Stromal cell of bone marrow (primary cell): ENCODE measurements at regions not wholly inside any gene's neighbourhood (a gene's known extent, or its start where the extent isn't known, plus 50 kb on each side); places are given as distances from the start of the nearest gene placed in this dataset.

Source experiments
- DNase-seq: peaks from one replicate; pipeline ENCODE4 v3.0.0-alpha.2; 2012; ENCODE audit warnings: low read depth

DNA sequence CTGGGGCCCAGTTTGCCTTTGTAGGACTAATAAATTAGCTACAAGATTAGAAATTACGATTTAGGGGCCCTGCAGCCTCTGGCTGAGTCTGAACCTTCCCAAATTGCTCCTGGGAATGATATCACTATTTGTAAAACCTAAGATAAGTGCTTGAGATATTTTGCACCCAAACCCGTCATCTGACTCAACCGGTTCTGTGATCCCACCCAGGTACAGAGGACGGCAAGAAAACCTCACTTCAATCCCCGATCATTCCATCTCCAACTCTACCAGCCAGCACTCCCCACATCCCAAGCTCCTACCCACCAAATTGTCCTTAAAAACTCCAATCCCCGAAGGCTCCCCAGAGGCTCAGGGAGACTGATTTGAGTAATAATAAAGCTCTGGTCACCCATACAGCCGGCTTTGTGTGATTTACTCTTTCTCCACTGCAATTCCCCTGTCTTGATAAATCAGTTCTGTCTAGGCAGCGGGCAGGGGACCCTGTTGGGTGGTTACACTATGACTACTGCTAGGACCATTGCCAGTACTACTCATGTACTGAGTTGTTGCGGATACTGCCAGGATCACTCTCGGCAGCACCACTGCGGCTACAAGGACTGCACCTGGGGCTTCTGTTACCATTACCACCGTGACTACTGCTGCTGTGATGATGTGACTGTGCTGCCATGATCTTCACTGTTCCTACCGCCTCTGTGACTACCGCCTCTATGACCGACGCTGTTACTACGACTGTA lies 73.1 kb downstream of the IRF8 start:
- no peak for DNase-seq

DNA sequence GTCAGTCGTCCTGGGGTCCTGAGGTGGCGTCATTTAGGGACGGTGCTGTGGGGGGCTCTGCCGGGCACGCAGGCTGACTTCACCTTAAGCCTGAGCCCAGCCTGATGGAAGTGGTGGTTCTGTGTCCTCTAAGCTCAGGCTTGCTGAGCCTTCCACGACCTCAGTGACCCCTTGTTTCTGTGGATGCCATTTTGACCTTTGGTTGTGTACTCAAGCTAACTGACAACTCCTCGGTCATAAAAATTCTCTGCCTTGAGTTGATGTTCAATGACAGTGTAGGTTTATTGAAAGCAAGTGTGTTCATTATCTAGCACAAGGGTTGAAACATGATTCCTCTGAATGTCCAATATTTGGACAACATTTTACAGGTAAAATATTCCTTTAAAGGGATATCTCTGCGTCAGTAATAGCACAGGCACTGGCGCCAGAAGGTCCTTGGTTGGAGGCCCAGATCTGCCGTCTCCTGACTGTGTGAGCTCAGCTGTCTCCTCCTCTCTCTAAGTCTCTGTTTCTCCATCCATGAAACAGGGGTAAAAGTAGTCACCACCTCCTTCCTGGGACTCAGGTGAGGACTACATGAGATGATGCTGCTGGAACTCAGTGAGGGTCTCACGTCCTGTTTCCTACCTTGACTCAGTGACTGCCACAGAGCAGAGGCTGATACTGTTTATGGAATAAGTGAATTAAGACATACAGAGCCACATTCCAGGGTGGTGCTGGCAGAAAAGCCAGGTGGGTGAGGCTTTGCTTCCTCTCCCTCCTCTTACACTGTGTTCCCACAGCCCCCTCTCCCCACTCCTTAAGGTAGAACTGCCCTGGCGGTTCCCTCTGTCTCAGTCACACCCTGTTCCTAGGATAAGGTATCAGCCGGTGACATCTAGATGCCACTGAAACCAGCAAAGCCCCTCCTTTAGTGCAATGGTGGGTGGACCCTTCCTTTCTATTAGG lies 75.7 kb downstream of the IRF8 start:
- no peak for DNase-seq

DNA sequence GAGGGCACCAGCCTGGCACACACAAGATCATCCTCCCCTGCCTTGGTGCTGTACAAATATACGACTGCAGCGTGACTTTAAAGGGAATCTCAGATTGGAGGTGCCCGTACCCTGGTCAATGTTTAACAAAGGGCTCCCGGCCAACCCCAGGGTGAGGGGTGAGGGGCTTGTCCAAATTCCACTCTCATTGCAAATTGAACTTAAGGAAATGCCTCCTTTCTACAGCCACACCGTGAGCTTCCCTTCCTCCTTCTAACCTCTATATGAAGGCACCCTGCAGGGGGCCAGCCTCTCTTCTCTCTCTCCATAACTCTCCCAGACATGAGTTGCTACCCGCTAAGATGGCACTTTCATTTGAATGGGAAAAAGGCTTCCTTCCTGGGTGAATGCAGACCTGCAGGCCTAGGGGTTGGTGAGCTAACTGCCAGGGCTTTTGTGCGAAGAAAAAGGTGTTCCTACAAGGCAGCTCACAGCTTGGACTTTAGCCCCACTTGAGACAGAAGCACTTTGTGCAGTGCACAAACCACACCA lies 76.6 kb downstream of the IRF8 start:
- no peak for DNase-seq

DNA sequence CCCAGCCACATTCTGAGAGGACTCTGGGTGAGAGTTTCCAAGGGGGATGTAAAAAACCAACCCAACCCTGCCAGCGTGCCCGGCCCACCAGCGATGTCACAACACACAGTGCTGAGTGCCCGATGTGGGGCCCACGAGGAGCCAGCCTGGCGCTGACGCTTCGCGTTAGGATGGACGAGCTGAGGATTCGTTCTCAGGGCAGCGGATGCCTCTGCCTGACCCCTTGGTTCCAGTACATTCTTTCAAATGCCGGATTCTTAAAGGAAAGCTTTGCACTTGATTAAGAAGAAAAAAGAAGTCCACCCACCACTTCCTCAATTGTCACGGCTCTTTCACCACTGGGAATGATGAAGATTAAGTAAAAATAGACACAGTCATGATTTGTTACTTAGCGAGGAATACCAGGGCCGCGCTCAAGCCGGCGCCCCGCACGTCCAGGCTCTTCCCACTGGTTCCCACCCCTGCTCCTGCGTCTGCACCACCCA lies 79.4 kb downstream of the IRF8 start:
- DNase-seq, result no peak

DNA sequence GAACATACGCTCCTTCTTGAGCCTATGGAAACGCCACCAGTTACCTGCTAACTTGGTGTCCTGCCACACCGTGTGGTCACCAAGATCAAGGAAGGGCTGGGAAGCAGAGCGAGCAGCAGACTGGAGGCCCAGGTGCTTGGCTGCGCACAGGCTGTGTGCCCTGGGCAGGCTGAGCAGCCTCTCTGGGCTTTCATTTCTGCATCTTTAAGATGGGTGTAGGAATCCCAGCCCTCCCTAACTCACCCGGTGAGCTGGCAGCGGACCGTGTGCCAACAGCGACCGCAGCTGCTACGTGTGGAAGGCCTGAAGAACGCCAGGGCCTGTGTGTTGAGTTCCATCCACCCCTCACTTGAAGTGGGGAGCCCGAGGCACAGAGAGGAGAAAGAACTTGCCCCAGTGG lies 80.0 kb downstream of the IRF8 start:
- DNase-seq, result no peak

DNA sequence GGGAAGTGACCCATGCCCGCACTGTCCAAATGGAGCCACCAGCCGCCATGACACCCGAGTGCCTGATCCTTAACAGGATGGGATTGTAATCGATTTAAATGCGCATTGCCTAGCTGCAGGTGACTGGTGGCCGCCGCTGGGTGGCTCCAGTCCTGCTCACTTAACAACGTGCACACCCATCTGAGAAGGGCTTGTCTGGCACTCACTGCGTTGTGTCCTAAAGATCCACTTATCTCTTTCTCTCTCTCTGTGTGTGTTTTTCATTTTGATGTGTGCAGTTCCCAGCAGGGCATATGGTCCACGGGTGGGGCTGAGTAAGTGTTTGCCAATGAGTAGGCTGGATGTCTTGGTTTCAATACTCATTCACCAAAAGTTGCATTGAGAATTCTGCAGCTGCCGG lies 80.6 kb downstream of the IRF8 start:
- DNase-seq, result no peak

DNA sequence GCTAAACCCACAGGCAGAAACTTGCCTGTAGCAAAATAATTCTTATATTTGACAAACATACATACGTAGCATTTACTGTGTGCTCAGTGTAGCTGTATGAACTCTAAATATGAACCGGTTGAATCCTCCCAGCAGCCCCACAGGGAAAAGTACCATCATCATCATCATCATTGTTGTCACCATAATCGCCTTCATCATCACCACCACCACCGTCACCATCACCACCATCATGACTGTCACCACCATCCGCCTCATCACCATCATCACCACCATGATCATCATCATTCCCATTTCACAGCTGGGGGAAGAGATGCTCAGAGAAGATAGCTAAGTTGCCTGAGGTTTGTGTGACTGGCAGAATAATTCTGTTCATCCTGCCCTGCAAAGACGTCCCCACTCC lies 81.7 kb downstream of the IRF8 start:
- DNase-seq, result no peak

DNA sequence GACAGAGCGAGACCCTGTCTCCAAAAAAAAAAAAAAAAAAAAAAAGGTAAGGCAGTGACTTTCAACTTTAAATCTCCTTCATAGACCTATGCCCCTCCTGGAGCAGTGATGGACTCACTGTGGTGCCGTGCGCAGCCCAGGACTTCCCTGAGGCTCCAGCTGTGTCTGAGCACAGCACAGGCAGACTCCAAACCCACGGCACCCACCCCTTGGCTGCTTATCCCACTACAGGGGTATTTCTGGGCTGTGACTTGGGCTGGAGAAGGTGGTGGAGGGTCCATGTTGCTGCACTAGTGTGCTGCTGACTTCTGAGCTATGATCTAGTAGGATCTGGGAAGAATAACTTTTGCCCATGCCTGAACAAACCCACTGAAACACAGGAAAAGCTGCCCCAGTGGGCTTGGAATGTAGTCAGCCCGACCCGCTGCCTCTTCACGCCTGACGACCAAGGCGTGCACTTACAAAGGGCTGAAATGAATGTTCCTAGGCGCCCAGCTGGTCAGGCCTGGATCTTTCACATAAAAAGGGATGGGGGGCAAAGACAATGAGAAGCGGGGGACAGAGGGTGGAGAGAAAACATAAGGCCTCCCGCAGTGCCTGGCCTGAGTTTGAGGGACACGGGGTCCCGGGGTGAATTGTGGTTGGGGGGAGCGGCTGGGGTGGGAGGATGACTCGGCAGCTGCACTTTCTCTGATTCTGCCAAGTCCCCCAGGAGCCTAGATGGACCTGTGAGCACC lies 83.0 kb downstream of the IRF8 start:
- no peak for DNase-seq

DNA sequence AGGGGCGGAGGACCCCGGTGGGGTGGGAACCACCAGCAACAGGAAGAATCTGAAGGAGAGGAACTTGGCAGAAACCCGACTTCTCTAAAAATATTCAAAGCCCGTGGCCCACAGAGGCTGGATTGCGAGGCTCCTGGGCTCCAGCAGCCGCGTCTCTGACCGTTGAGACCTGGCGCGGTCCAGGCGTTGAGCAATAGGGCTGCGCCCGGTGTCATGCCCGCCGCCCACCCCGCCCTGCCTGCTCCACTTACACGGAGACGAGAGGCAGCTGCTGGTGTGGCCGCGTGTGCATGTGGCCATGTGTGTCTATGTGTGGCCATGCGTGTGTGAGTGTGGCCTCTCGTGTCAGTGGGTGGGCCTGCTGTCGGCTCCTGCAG lies 83.6 kb downstream of the IRF8 start:
- no peak for DNase-seq

DNA sequence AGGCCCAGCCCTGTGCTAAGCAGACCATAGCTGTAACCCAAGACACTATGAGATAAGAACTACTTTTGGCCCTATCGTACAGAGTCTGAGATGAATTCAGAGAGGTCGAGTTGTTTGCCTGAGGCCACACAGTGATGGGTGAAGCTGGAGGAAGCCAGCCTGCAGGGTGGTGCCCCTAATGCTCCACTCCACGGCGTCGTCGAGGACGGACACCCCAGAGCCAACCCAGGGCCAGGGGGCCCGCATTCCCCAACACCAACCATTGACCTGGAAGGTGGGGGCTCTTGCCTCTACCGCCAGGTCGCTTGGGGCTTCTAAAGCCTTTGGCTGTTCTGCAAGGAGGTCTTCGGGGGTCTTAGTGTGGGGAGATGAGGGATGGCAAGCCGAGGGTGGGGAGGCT lies 84.1 kb downstream of the IRF8 start:
- no peak for DNase-seq

DNA sequence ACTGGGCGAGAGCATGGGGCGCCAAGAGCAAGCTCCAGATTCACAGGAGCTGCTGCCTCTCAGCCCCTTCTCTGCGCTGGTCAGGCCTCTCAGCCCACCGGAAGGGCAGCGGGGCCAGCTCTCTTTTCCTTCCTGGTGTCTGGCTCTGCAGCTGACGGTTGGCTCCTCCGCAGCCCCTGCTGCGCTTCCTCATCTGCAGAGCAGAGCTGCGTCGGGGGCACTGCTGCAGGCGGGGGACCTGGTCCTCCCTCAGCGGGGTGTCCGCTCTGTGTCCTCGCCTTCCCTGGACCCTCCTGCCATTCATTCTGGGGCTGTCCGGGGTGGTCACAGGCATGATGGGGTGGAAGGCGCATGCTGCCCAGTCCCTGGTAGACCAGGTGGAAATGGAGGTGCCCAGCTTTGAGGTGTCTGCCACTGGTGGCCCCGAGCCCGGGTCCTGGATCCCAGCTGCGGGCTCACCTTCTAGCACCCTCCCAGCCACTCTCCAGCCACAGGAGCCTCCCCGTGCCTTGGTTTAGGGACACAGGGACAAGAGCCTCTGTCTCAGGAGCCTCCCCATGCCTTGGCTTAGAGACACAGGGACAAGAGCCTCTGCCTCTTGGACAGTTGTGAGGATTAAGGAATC lies 84.8 kb downstream of the IRF8 start:
- DNase-seq, result no peak

DNA sequence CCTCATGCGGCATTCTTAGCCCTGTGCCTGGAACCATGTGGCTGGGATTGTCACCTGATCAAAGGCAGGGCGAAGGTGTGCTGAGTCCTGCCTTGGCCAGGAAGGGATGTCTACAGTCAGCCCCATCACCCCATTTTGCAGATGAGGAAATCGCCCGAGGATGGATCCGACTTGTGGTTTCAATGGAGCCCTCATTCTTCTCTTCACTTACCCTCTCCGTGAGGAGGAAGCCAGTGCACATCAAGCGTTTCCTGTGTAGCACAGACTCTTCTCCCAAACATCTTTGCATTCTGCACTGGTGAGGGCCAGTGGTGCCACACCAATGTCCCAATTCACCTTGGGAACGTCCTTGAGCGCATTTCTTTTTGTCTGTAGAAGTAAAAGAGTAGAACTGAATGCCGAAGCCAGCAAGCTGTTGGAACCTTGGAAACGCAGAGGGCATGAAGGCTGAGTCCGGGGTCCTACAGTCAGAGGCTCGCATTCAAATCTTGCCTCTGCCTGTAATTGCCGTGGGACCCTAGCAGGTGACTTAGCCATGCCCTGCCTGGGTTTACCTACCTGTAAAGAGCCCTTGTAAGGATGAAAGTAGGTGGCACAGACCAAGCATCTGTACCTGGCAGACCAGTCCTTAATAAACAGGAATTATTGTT lies 85.4 kb downstream of the IRF8 start:
- DNase-seq, result no peak

DNA sequence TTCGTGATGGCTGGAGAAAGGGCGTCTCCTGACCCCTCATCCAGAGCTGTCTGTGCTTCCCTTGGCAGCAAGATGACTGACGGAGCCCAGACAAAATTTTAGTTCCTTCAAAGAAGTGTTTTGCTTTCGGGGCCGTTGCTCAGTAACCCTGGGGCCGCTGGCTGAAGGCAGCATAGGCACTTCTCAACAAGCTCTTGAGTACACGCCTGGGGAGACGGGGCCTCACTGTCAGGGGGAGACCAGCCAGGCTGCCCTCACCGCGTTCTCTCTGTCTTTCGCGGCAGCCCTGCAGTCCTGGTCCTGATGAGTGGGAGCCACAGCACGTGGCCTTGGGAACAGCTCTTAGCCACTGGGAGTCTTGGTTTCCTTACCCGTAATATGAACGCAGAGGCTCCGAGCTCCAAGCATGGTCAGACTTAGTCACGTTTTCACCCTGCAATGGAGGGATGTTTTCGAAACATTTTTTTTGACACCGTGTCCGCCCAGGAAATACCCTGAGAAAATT lies 86.0 kb downstream of the IRF8 start:
- no peak for DNase-seq

DNA sequence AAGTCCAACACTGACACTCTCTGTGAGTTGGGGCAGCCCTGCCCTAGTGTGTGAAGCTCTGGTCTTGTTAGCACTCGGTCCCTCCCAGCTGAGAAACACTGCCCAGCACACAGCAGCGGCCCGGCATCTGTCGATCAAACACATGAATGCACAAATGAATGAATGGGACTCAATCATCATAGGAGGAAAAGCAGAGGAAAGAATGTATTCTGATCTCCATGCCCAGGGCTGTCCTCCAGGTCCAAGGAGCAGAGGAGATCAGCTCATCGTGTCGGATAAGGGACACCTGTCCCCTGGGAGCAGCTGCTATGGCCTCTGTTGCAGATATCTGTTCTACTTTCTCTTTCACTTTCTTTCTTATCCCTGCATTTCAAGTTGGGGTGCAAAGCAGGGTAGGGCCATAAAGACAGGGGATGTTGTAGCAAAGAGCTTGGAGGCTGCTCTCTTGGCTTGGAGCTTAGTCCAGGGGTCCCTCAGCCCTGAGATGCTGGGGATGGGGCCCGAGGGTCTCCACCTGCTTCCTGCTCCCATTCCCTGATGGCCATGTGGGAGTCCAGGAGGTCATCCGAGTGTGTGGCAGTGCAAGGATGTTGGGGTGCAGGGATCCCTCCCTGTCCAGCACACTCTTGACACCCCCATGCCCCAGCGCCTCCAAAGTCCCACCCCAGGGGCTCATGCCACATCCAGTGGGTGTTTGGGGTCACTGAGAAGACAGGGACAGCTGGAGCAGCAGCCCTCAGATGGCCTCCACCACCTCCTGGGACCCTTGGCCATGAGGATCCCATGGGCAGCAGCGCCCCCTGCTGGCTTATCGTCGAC lies 88.2 kb downstream of the IRF8 start:
- DNase-seq, result no peak

DNA sequence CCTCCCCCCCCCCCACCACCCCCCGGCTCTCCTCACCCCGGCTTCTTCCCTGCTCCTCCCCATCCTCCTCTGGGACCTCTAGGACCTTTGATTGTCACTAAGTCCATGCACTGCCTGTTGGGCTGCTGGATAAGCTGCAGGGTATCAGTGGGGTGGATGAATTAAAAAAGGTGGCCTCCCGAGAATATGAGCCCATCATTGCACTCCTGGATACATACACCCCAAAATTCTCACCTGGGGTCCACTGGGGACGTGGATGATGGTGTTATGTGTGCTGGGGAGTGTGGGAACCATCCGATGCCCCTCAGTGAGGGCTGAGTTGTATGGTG lies 88.8 kb downstream of the IRF8 start:
- no peak for DNase-seq

DNA sequence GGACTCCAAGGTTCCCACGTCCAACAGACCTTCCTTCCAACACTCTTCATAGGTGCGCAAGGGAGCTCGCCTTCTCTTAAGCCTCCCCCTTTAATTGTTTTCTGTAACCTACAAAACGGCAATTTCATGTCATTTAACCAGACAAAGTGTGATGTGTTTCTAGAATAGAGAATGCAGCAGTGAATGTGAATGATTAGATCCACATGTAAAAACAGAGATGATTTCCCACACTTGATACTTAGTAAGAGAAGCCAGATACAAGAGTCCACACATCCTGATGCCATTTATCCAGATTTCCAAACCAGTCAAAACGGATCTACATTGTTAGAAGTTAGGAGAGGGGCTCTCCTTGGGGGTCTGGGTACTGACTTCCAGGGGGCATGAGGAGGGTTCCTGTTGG lies 89.3 kb downstream of the IRF8 start:
- no peak for DNase-seq

DNA sequence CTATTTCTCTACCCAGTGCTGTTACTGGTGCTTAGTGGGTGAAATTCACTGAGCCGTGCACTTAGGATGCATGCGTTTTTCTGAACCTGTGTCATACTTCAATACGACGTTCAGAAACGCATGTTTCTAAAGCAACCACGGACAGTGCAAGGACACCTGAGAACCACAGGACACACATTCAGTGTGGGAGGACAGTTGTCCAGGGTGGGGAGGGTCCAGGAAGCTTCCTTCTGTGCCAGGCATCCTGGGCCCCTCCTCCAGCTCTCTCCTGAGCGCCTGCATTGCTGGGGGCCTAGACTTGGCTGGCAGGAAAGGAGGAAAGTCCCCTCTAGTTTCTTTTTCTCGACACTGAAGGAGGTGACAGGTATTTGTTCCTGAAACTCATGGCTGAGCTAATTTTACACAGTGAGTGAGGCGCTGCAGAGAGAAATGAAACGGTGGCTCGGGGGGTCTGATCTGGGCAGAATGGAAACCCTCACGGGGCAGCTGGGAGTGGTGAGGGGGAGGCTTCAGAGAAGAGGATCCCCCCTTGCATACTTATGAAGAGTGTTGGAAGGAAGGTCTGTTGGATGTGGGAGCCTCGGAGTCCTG lies 89.9 kb downstream of the IRF8 start:
- DNase-seq, result no peak

DNA sequence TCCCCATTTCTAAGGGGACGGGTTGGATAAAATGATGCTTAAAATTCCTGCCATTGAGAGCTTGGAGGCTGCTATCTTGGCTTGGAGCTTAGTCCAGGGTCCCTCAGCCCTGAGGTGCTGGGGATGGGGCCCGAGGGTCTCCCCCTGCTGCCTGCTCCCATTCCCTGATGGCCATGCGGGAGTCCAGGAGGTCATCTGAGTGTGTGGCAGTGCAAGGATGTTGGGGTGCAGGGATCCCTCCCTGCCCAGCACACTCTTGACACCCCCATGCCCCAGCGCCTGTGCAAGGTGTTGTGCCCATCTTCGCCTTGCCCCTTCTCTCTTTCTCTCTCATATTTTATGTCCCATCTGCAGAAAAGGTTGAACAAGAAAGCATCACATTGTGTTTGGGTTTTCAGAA lies 90.4 kb downstream of the IRF8 start:
- DNase-seq, result no peak

DNA sequence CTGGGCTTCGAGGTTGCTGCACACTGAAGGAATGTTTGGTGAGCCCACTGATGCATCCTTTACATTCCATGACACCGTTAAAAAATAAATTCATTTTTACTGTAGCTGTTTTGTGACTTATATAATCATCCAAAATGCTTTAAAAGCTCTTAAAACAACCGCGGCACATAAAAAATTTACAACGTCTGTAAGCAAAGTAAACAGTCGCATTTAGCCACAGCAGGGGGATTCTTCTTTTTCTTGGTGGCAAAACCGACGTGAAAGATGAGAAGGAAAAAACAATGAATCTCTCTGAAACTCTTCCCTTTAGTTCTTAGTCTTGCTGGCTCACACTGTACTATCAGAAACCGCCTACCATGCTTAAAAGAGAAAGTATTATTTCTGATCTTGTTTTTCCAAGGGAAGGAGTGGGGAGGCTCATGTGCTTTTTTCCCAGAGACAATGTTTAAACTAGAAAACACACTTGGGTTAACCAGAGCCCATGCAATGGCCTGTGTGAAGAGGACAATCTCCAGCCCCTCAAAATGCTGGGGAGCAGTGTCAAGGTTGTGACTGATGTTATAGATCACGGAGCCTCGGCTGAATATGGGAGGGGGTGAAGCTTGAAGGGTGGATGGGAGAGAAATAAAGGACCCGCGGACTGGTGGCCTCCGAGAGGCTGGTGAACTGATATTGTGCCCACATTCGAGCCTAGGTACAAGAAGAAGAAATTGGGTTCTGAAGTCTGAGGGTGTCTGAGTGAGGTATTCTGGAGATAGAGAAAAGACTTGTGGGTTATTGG lies 91.1 kb downstream of the IRF8 start:
- no peak for DNase-seq
